HG02870 (cell line): ENCODE measurements at regions not wholly inside any gene's neighbourhood (a gene's known extent, or its start where the extent isn't known, plus 50 kb on each side); places are given as distances from the start of the nearest gene placed in this dataset.
"Not testable (repeated sequence)": the region's sequence is repeated elsewhere in the genome, so short reads cannot be mapped to it uniquely, and the experiment has no call there.

Source experiments
- ATAC-seq: cut with Tn5 transposase; IDR thresholded peaks from one replicate; pipeline ENCODE4 v1.9.1; 2021; ENCODE audit warnings: mild to moderate bottlenecking, moderate library complexity; ENCODE audit not compliant: unreplicated experiment

- ATAC-seq: no peak
Measured at GRCh38 chr6:113664909-113665308, 192.2 kb upstream of the MARCKS start.

- peak; percentile 43 for ATAC-seq
Measured at GRCh38 chr6:113668641-113669408, 188.3 kb upstream of the MARCKS start.

- no peak for ATAC-seq
Measured at GRCh38 chr6:113669606-113670005, 187.5 kb upstream of the MARCKS start.

GRCh38 chr6:113671421-113671820 lies 185.7 kb upstream of the MARCKS start:
- no peak for ATAC-seq

GRCh38 chr6:113672491-113673149 lies 184.5 kb upstream of the MARCKS start:
- no peak for ATAC-seq

GRCh38 chr6:113674075-113674474 lies 183.1 kb upstream of the MARCKS start:
- no peak for ATAC-seq

GRCh38 chr6:113676057-113676456 lies 181.1 kb upstream of the MARCKS start:
- ATAC-seq: no peak

- no peak for ATAC-seq
Measured at GRCh38 chr6:113676968-113677367, 180.2 kb upstream of the MARCKS start.

- ATAC-seq: no peak
Measured at GRCh38 chr6:113679051-113679450, 178.1 kb upstream of the MARCKS start.

GRCh38 chr6:113680301-113680700 lies 176.8 kb upstream of the MARCKS start:
- no peak for ATAC-seq

- ATAC-seq: no peak
Measured at GRCh38 chr6:113683968-113684367, 173.2 kb upstream of the MARCKS start.

GRCh38 chr6:113684382-113684901 lies 172.7 kb upstream of the MARCKS start:
- no peak for ATAC-seq

GRCh38 chr6:113686049-113686448 lies 171.1 kb upstream of the MARCKS start:
- no peak for ATAC-seq

GRCh38 chr6:113689620-113690019 lies 167.5 kb upstream of the MARCKS start:
- not testable (repeated sequence) for ATAC-seq

GRCh38 chr6:113690281-113691259 lies 166.6 kb upstream of the MARCKS start:
- ATAC-seq: peak; percentile 70

- no peak for ATAC-seq
Measured at GRCh38 chr6:113691260-113691656, 165.9 kb upstream of the MARCKS start.

- no peak for ATAC-seq
Measured at GRCh38 chr6:113693851-113694250, 163.3 kb upstream of the MARCKS start.

- no peak for ATAC-seq
Measured at GRCh38 chr6:113694278-113695077, 162.7 kb upstream of the MARCKS start.

GRCh38 chr6:113695516-113695915 lies 161.6 kb upstream of the MARCKS start:
- ATAC-seq: no peak

GRCh38 chr6:113696960-113697359 lies 160.2 kb upstream of the MARCKS start:
- ATAC-seq: no peak
